Lower lobe of right lung (tissue), 2 donors: ENCODE measurements at regions not wholly inside any gene's neighbourhood (a gene's known extent, or its start where the extent isn't known, plus 50 kb on each side); places are given as distances from the start of the nearest gene placed in this dataset.

ENCODE experiments used
- ATAC-seq, 2 donors: fragments of 200-7000 bp; cut with Tn5 transposase; one replicate each; pipeline ENCODE4 v1.9.1; 2020 to 2022; ENCODE audit warnings: mild to moderate bottlenecking in 2 of 2, moderate library complexity in 2 of 2
- DNase-seq: peaks from one replicate; pipeline ENCODE4 v3.0.0-alpha.2; 2020
- H3K27ac ChIP-seq: fragments of 200-600 bp; one replicate; pipeline ENCODE4 v1.8.0; 2022
- H3K27me3 ChIP-seq: fragments of 200-600 bp; one replicate; pipeline ENCODE4 v1.8.0; 2022; ENCODE audit warnings: low read depth
- H3K36me3 ChIP-seq: fragments of 200-600 bp; one replicate; pipeline ENCODE4 v1.8.0; 2022; ENCODE audit warnings: mild to moderate bottlenecking
- H3K4me1 ChIP-seq: fragments of 200-600 bp; one replicate; pipeline ENCODE4 v1.8.0; 2022
- H3K4me3 ChIP-seq: fragments of 200-600 bp; one replicate; pipeline ENCODE4 v1.8.0; 2022; ENCODE audit warnings: mild to moderate bottlenecking
- H3K9me3 ChIP-seq: fragments of 200-600 bp; one replicate; pipeline ENCODE4 v1.8.0; 2022
- CTCF ChIP-seq: fragments of 200-600 bp; IDR thresholded peaks from one replicate; pipeline ENCODE4 v1.8.0; 2022; ENCODE audit warnings: antibody characterized with exemption, mild to moderate bottlenecking
- intact Hi-C: fragments of 100-400 bp; cut with DNase I; formaldehyde crosslinking; loops from one replicate; pipeline ENCODE4 v1.11.0; 2022
- donor health status: DM: no; HTN: yes; CAD: no; lungs with severe emphysema.

DNA sequence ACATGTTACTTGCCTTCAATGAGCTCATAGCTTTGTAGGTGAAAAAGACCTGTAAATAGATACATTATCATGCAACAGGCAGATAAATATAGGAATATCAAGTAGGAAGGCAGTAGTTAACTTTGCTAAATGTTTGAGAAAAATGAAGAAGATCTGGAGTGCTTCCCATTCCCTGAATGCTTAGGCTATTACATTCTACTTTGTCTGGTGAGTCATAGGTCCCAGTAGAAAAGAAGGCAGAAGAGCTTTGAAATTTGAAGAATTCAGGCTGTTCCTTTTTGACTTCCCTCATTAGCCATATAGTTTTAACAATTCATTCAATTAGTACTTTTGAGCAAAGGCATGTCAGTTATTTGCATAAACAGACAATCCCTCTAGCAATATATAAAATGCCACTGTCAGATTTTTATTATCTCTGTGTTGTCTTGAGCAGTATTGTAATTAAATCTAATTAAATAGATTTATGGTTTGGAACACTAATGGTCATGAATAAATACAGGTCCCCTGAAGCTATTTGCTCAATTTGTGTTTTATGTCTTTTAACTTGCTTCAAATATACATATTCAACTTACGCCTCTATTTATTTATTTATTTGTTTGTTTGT, 875.0 kb downstream of the REEP3 start:
- H3K27ac ChIP-seq = no peak overlapping the region
- intact Hi-C loops = no loop called here
- H3K4me1 ChIP-seq = no peaks in the 10 kb centered on the region
- no peaks in the 10 kb centered on the region for H3K36me3 ChIP-seq
- no peak for TF ChIP-seq CTCF
- H3K27me3 ChIP-seq = no peaks in the 10 kb centered on the region
- DNase-seq (no peak), ATAC-seq (no peak)
- no peaks in the 10 kb centered on the region for H3K9me3 ChIP-seq
- no peak overlapping the region for H3K4me3 ChIP-seq

DNA sequence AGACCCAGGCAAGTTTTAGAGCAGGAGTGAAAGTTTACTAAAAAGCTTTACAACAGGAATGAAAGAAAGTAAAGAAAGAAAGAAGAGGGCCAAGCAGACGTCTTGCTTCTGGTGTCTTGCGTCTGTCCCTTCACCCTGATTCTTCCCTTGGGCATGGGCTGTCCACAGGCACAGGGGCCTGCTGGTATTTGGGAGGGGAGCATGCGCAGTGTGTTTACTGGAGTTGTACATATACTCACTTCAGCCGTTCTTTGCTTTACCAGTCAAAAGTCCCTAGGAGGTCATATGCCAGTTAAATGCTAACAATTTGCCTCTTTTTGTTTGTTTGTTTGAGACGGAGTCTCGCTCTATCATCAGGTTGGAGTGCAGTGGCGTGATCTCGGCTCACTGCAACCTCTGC, 875.9 kb downstream of the REEP3 start:
- intact Hi-C loops = no loop called here
- no peak overlapping the region for H3K27ac ChIP-seq
- H3K9me3 ChIP-seq = no peaks in the 10 kb centered on the region
- H3K4me3 ChIP-seq = no peak overlapping the region
- H3K27me3 ChIP-seq = no peaks in the 10 kb centered on the region
- no peak for TF ChIP-seq CTCF
- ATAC-seq = no peak
- DNase-seq = no peak
- no peaks in the 10 kb centered on the region for H3K36me3 ChIP-seq
- H3K4me1 ChIP-seq = no peaks in the 10 kb centered on the region

- Histone ChIP-seq H3K36me3 (no peaks in the 10 kb centered on the region), H3K9me3 (no peaks in the 10 kb centered on the region), H3K27me3 (no peaks in the 10 kb centered on the region), H3K27ac (no peak overlapping the region), H3K4me3 (no peak overlapping the region), H3K4me1 (no peaks in the 10 kb centered on the region)
- no peak for TF ChIP-seq CTCF
- DNase-seq (no peak), ATAC-seq (no peak)
- intact Hi-C loops = no loop called here
Observed at GRCh38 chr10:64408391-64409183, 887.4 kb downstream of the REEP3 start.

DNA sequence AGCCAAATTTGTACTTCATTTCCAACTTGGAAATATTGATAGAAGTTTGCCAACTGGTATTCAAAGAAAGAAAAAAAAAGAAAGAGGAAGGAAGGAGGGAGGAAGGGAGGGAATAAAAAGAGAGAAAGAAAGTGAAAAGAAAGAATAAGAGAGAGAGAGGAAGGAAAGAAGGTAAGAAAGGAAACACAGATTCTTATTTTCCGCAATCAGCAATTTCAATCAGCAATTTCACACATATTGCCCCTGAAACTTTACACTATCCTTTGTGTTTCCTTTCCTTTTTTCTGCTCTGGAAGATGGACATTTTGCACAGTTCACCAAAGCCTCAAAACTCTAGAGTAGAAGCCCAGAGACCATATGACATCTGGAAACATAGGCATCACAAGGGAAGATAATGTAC, 888.1 kb downstream of the REEP3 start:
- DNase-seq = no peak
- Histone ChIP-seq H3K4me3 (no peak overlapping the region), H3K9me3 (no peaks in the 10 kb centered on the region), H3K27ac (no peak overlapping the region), H3K27me3 (no peaks in the 10 kb centered on the region), H3K36me3 (no peaks in the 10 kb centered on the region), H3K4me1 (no peaks in the 10 kb centered on the region)
- ATAC-seq = no peak
- no peak for TF ChIP-seq CTCF
- intact Hi-C loops = no loop called here

GRCh38 chr10:64416011-64416410, 894.8 kb downstream of the REEP3 start:
- no peaks in the 10 kb centered on the region for H3K36me3 ChIP-seq
- H3K27ac ChIP-seq = no peak overlapping the region
- intact Hi-C loops = no loop called here
- no peak overlapping the region for H3K4me3 ChIP-seq
- no peaks in the 10 kb centered on the region for H3K4me1 ChIP-seq
- no peaks in the 10 kb centered on the region for H3K27me3 ChIP-seq
- DNase-seq (no peak), ATAC-seq (no peak)
- no peaks in the 10 kb centered on the region for H3K9me3 ChIP-seq
- TF ChIP-seq CTCF = no peak
